ENCODE measurements at regions not wholly inside any gene's neighbourhood (a gene's known extent, or its start where the extent isn't known, plus 50 kb on each side); places are given as distances from the start of the nearest gene placed in this dataset.
"Not testable (repeated sequence)": the region's sequence is repeated elsewhere in the genome, so short reads cannot be mapped to it uniquely, and the experiment has no call there.

- no peak for DNase-seq (ENCODE audit: low read depth)
Measured at GRCh38 chr10:117457932-117458331, 82.7 kb upstream of the PDZD8 start.

DNA sequence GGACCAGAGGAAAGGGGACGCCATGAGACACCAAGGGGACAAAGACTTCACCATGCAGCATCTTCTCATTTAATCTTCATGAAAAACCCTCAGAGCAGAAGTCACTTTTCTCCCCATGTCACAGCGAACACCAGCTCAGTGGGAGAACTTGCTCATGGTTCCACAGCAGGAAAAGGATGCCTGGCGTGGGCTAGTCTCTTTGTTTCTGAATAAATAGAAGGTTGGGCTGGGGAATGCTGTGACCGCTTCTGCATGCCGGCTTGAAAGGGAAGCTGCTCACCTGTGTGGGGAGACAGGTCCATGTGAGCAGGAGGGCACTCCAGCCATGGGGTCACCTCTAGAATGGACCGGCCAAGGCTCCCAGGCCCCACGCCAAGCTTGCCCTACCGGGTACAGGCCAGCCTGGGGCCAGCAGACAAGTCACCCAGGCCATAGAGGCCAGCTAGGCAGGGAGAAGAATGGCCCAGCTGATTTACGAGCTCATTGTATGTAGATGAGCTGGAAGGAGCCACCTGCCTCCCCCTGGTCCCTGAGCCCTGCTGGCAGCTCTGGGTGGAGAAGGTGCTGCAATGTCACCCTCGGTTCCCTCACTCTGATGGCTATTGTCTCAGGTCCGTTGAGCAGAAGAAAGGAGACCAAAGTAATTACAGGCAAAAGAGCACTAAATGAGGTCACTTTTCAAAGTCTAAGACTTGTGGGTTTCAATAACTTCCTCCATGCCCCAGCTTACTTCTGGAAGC is 82.0 kb upstream of the PDZD8 start:
- DNase-seq (ENCODE audit: low read depth) = no peak

- no peak for DNase-seq (ENCODE audit: low read depth)
Measured at GRCh38 chr10:117455346-117455745, 80.1 kb upstream of the PDZD8 start.

- DNase-seq (ENCODE audit: low read depth) = no peak
Measured at GRCh38 chr10:117454502-117454901, 79.3 kb upstream of the PDZD8 start.

DNA sequence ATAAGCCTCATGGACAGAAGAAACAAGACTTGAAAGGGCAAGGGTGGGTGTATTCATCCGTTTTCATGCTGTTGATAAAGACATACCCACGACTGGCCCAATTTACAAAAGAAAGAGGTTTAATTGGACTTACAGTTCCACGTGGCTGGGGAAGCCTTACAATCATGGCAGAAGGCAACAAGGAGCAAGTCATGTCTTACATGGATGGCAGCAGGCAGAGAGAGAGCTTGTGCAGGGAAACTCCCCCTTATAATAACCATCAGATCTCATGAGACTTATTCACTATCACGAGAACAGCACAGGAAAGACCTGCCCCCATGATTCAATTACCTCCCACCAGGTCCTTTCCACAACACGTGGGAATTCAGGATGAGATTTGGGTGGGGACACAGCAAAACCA is 78.2 kb upstream of the PDZD8 start:
- not testable (repeated sequence) for DNase-seq (ENCODE audit: low read depth)

DNA sequence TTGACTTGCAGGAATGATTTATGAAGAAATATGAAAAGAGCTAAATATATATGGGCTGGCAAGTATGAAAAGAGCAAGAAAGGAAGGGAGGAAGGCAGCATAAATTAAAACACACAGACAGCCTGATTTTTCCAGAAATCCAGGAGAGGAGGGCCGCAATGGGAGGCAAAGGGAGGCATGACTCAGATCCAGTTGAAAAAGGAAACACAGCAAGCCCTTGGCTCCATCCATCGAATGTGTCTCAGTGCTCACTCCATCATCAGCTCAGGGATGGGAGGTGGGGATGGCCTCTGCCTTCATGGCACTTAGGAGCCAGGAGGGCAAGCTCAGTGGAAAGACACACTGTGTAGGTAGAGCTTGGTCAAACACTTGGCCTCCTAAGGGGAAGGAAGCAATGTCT is 75.7 kb upstream of the PDZD8 start:
- DNase-seq (ENCODE audit: low read depth) = no peak

GRCh38 chr10:117449636-117450035 is 74.4 kb upstream of the PDZD8 start:
- no peak for DNase-seq (ENCODE audit: low read depth)

DNA sequence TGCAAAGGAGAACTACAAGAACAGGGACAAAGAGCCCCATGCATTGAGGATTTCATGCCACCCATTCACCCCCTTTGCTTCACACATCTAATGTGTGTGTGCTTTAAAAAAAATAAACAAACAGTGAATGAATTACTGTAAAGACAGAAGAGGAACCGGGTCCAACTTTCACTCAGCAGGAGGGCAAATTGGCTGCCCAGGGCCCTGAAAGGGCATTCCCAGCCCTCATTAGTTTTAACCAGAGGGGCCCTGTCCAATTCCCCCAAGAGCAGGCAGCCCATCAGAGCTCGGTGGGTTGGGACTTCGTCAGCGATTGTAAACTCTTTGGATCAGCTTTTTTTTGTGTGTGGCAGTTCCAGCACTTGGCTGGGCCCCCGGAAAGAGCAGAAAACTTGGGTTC is 73.6 kb upstream of the PDZD8 start:
- no peak for DNase-seq (ENCODE audit: low read depth)

DNA sequence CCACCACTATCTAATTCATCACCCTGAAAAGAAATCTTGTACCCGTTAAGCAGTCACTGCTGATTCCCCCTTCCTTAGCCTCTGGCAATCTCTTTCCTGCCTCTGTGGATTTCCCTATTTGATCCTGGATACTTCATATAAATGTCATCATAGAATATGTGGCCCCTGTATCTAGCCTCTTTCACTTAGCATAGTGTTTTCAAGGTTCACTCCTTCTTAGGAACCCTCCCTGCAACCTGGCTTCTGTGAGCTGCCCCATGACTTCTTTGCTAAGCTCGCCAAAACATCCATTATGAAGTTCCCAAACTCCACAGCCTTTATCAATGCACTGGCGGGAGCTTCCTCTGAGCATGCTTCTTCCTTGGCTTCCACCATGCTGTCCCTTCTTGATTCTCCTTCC is 70.8 kb upstream of the PDZD8 start:
- DNase-seq (ENCODE audit: low read depth) = no peak

DNA sequence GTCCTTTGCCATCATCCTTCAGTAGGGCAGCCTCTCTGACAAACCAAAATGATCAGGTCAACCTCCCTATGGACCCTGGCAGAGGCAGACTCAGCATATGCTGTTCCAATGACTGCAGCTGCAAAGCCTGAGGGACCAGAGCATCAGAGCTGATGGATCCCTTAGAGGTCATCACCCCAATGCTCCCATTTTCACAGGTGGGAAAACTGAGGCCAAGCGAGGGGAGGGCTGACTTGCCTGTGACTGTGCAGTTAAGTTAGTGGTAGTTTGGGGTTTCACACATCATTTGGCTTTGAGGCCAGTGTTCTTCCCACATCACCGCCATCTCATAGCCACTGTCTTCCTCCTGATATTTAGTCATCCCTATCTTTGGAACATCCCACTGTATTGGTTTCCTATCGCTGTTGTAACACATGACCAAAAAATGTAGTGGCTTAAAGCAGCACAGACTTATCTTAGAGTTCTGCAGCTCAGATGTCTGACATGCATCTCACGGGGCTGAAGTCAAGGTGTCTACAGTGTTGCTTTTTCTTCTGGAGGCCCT is 69.3 kb upstream of the PDZD8 start:
- DNase-seq (ENCODE audit: low read depth) = no peak

- no peak for DNase-seq (ENCODE audit: low read depth)
Measured at GRCh38 chr10:117443686-117444041, 68.4 kb upstream of the PDZD8 start.

DNA sequence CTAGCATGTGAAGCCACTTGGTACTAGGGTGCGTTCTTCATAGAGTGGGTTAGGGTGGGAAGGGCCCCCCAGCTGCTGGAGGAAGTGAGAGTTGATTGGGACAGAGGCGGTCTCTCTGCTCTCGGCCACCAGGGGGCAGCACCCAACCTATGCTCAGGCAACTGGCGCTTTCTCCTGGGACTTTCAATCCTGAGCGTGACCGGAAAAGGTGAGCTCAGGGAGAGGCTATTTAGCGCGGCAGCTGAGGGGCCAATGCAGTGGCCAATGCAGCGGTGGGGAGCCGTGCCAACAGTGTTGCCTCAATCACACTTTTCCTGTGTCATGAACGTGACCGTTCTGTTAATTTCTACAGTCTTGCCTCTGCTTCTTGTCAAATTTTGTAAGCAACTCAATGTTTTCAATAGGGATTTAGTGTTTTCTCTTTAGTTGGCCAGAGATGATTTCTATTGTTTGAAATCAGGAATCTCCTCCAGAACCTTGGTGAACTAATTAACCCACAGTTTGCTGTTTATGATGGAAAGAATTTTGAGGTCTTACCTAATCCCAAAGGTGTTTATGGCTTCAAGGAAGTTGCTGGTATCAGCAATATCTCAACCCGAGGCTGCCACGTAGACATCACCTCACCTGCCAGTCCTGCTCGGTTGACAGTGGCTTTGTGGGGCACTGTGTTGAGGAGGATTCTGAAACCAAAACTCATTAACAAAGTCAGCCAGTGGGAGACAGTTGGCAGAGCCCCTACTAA is 67.9 kb upstream of the PDZD8 start:
- DNase-seq (ENCODE audit: low read depth) = peak; percentile 92

DNA sequence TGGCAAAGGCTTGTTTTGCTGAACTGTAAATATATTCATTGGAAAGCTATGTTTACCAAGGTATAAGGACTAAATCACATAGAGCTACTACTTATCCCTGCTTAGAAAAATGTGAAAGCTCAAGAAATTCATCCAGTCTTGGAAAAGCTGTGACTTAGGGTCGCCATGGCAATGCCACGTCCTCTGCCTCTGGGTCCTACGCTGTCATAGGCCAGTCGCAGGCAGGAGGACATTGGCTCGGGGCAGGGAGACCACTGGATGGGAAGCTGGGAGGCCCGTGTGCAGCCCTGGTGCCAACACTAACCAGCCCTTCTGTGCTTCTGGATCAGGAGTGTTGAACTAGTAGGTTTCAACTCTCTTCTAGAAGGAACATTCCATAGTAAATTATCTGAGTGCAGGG is 67.3 kb upstream of the PDZD8 start:
- peak; percentile 72 for DNase-seq (ENCODE audit: low read depth)

- peak; percentile 93 for DNase-seq (ENCODE audit: low read depth)
Measured at GRCh38 chr10:117441812-117442443, 66.7 kb upstream of the PDZD8 start.

GRCh38 chr10:117441361-117441760 is 66.1 kb upstream of the PDZD8 start:
- peak; percentile 53 for DNase-seq (ENCODE audit: low read depth)

GRCh38 chr10:117439243-117439912 is 64.1 kb upstream of the PDZD8 start:
- DNase-seq (ENCODE audit: low read depth) = peak; percentile 16

GRCh38 chr10:117432866-117433265 is 57.6 kb upstream of the PDZD8 start:
- no peak for DNase-seq (ENCODE audit: low read depth)

DNA sequence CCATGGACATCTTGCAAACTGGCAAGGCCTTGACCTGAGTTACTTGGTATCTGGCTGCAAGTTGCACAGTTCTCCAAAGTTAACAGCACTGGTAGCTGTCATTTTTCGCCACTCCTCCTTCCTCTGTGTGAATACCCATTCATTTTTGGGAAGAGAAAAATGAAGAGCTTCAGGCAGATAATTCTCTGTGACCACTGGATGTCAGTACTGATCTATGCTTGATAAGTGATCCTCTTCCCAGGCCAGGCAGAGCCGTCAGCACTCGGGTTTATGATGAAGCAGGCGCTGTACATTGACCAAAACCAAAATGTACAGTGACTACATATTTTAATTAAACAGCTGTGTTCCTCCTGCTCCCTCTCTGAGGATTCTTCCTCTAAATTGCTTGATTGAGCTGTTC is 55.9 kb upstream of the PDZD8 start:
- DNase-seq (ENCODE audit: low read depth) = peak; percentile 35

GRCh38 chr10:117430535-117430934 is 55.3 kb upstream of the PDZD8 start:
- not testable (repeated sequence) for DNase-seq (ENCODE audit: low read depth)

- no peak for DNase-seq (ENCODE audit: low read depth)
Measured at GRCh38 chr10:117429643-117430265, 54.5 kb upstream of the PDZD8 start.

- no peak for DNase-seq (ENCODE audit: low read depth)
Measured at GRCh38 chr10:117427356-117427755, 52.1 kb upstream of the PDZD8 start.
